ENCODE measurements at regions not wholly inside any gene's neighbourhood (a gene's known extent, or its start where the extent isn't known, plus 50 kb on each side); places are given as distances from the start of the nearest gene placed in this dataset.

- CTCF ChIA-PET = no interaction called here
- TF ChIP-seq CTCF (conservative IDR thresholded peaks at IDR 0.05; ENCODE audit: low read depth, low read length) (peak; percentile 52), EZH2 (IDR thresholded peaks at IDR 0.05; ENCODE audit: borderline replicate concordance, low read depth, low read length, poor library complexity, severe bottlenecking) (no peak)
These were observed 1931.9 kb downstream of the TP53TG3F start for GRCh38 chr16:35391328-35391727.

GRCh38 chr16:35398180-35398579, 1938.8 kb downstream of the TP53TG3F start:
- TF ChIP-seq EZH2 (IDR thresholded peaks at IDR 0.05; ENCODE audit: borderline replicate concordance, low read depth, low read length, poor library complexity, severe bottlenecking) (no peak), CTCF (conservative IDR thresholded peaks at IDR 0.05; ENCODE audit: low read depth, low read length) (no peak)
- intact Hi-C loops (cut with micrococcal nuclease; ENCODE audit: unreplicated experiment) = no loop called here
- Histone ChIP-seq H3K27ac (ENCODE audit: low read depth, low read length, poor library complexity, severe bottlenecking) (no peak overlapping the region), H3K9me3 (ENCODE audit: low read depth, low read length, poor library complexity, severe bottlenecking) (peaks cover 40% of the 10 kb centered on the region), H3K4me3 (ENCODE audit: low read depth, low read length, poor library complexity, severe bottlenecking) (no peak overlapping the region), H3K4me1 (ENCODE audit: insufficient read depth, low read length, poor library complexity, severe bottlenecking) (no peaks in the 10 kb centered on the region), H3K27me3 (replicated peaks; ENCODE audit: insufficient read depth, low read depth, low read length, poor library complexity) (no peaks in the 10 kb centered on the region), H3K36me3 (ENCODE audit: insufficient read depth, low read length, poor library complexity, severe bottlenecking) (no peaks in the 10 kb centered on the region)
- ChIA-PET CTCF (no interaction called here), POLR2A (ENCODE audit: low non-redundant PET) (no interaction called here)
- DNase-seq (ENCODE audit: low spot score) = no peak
- no TSS peak for BruUV-seq (replicated peaks)

More at GRCh38 chr16:35391328-35391727, 1931.9 kb downstream of the TP53TG3F start:
- Histone ChIP-seq H3K27ac (ENCODE audit: low read depth, low read length, poor library complexity, severe bottlenecking) (no peak overlapping the region), H3K9me3 (ENCODE audit: low read depth, low read length, poor library complexity, severe bottlenecking) (peaks cover 8% of the 10 kb centered on the region), H3K4me1 (ENCODE audit: insufficient read depth, low read length, poor library complexity, severe bottlenecking) (no peaks in the 10 kb centered on the region), H3K4me3 (ENCODE audit: low read depth, low read length, poor library complexity, severe bottlenecking) (no peak overlapping the region), H3K27me3 (replicated peaks; ENCODE audit: insufficient read depth, low read depth, low read length, poor library complexity) (no peaks in the 10 kb centered on the region), H3K36me3 (ENCODE audit: insufficient read depth, low read length, poor library complexity, severe bottlenecking) (no peaks in the 10 kb centered on the region)
- intact Hi-C loops (cut with micrococcal nuclease; ENCODE audit: unreplicated experiment) = no loop called here
- POLR2A ChIA-PET (ENCODE audit: low non-redundant PET) = no interaction called here
- no TSS peak for BruUV-seq (replicated peaks)
- peak; percentile 32 for DNase-seq (ENCODE audit: low spot score)

- H3K27ac ChIP-seq (ENCODE audit: low read depth, low read length, poor library complexity, severe bottlenecking) = no peak overlapping the region
- no peak for DNase-seq (ENCODE audit: low spot score)
- intact Hi-C loops (cut with micrococcal nuclease; ENCODE audit: unreplicated experiment) = no loop called here
- H3K4me1 ChIP-seq (ENCODE audit: insufficient read depth, low read length, poor library complexity, severe bottlenecking) = no peaks in the 10 kb centered on the region
- no TSS peak for BruUV-seq (replicated peaks)
- no peaks in the 10 kb centered on the region for H3K27me3 ChIP-seq (replicated peaks; ENCODE audit: insufficient read depth, low read depth, low read length, poor library complexity)
- no peaks in the 10 kb centered on the region for H3K36me3 ChIP-seq (ENCODE audit: insufficient read depth, low read length, poor library complexity, severe bottlenecking)
- TF ChIP-seq CTCF (conservative IDR thresholded peaks at IDR 0.05; ENCODE audit: low read depth, low read length) = no peak
- TF ChIP-seq EZH2 (IDR thresholded peaks at IDR 0.05; ENCODE audit: borderline replicate concordance, low read depth, low read length, poor library complexity, severe bottlenecking) = no peak
- CTCF ChIA-PET = no interaction called here
- no peak overlapping the region for H3K4me3 ChIP-seq (ENCODE audit: low read depth, low read length, poor library complexity, severe bottlenecking)
- POLR2A ChIA-PET (ENCODE audit: low non-redundant PET) = no interaction called here
- H3K9me3 ChIP-seq (ENCODE audit: low read depth, low read length, poor library complexity, severe bottlenecking) = peaks cover 46% of the 10 kb centered on the region
These were observed 1939.7 kb downstream of the TP53TG3F start for GRCh38 chr16:35399133-35399532.
